HG03103 (cell line): ENCODE measurements at regions not wholly inside any gene's neighbourhood (a gene's known extent, or its start where the extent isn't known, plus 50 kb on each side); places are given as distances from the start of the nearest gene placed in this dataset.

Experiments used
- ATAC-seq: cut with Tn5 transposase; IDR thresholded peaks from one replicate; pipeline ENCODE4 v1.9.1; 2021; ENCODE audit warnings: low read depth; ENCODE audit not compliant: unreplicated experiment

DNA sequence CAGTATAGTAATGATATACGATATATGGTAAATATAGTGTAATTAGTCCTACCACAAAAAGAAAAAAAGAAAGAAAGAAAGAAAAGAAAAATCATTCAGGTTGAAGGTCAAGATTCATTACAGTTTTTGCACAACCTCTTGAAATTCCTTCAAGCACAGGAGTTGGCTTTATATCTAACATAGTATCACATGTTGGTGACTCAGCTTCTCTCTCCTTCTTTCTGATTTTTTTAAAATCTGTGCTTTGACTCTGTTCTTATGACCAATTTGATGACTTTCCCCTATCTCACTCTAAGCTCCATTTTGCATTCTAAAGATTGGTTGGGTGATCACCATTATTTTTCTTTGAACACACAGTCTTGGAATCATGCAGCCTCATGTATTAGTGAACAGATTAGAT lies 148.2 kb upstream of the COL11A1 start:
- ATAC-seq: no peak

DNA sequence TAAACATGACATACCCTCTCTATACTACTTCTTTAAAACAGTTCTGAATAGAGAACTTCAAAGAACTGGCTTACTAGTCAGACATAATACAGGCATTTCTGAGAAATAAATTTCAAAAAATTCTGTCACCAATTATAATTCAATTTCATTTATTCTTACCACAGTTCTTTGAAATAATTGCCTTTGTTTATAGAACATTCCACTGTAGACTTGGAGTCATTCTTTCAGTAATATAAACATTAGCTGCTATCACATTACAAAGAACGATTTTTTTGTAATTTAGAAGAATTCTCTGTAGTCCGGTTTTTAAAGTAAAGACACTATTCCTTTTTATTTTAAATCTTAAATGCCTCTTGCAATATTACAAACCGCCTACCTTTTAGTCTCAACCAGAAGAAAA lies 146.4 kb upstream of the COL11A1 start:
- no peak for ATAC-seq

DNA sequence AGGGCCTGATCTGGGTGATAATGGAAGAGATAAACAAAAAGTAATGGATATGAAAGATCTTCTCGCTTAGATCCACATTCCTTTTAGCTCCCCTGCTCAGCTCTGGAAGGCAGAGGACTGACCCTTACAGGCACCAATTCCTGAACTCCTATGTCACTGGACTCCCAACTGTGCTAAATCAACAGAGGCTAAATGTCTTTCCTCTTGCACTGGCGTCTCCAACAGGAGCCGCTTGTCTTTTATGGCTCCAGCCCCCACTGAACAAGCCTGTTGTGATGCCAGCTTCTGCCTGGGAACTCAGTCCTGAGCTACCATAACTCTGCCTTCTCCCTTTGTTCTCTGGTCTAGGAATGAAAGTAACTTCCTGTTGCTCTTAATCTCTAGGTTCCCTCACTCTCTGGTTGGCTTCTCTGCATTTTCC lies 142.1 kb upstream of the COL11A1 start:
- no peak for ATAC-seq

GRCh38 chr1:103248417-103249102 lies 140.2 kb upstream of the COL11A1 start:
- no peak for ATAC-seq

DNA sequence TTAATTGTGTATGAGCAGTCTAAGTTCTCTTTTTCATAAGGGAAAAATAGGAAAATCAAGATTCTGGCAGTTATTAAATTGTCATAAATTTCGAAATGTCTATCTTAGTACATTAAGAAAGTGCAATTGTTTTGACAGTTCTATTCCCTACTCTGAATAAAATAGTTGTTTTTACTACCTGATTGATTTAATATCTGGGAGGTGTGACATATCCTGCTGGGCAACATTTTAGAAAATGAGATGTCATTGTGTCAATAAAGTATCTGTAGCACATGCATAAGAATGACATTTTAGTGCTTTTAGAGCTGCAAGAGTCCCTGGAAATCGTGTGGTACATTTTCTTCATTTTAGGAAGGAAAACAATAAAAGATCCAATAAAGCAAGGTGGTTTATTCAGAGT lies 139.2 kb upstream of the COL11A1 start:
- no peak for ATAC-seq

DNA sequence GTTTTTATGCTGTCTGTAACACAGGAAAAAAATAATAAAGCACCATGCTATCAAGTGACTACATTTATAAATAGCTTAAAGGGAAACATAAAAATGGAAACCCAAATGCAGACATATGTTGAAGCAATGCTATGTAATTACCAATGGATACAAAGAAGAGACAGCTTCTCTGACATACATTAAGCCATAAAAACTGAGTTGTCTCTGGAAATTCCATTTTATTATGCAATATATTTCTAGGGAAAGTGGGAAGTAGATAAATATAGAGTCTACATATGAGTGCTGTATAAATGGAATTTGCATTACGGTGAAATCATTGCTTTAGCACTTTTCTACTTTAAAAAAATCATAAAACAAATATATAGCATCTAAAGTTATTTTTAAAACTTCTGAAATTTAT lies 135.2 kb upstream of the COL11A1 start:
- no peak for ATAC-seq

DNA sequence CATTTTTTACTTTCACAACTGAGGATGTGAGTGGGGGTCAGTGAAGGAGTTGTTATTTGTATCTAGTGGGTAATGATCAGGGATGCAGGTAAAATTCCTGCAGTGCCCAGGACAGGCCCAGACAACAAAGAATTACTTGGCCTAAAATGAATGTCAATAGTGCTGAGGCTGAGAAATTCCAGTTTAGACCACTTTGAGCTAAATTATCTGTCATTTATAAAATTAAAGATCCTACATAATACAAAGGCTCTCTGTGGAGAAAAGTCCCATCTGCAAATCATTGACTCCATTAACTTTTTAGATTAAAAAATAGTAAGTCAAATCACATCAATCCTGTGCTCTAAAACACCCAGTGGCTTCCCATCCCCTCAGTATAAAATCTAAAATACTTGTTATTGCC lies 130.7 kb upstream of the COL11A1 start:
- ATAC-seq: no peak

- no peak for ATAC-seq
Observed at GRCh38 chr1:103230061-103230460, 121.7 kb upstream of the COL11A1 start.

- ATAC-seq: no peak
Observed at GRCh38 chr1:103220631-103221041, 112.3 kb upstream of the COL11A1 start.

DNA sequence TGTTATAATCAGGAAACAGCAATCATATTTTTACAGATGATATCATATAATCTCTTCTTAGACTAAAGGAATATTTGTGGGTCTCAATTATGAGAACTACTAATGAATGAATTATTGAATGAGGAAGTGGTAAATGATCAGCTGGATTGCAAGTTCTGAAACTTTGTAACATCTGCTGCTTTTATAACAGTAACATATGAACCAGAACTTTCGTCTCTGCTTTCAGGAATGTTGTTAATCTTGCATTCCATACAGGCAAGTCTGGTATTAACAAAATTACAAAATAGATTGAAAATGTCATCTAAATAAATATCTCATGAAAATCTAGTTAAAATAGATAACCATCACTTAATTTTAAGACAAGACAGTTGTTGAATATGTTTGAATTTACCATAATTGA lies 110.5 kb upstream of the COL11A1 start:
- no peak for ATAC-seq

- no peak for ATAC-seq
Observed at GRCh38 chr1:103218369-103218768, 110.0 kb upstream of the COL11A1 start.

DNA sequence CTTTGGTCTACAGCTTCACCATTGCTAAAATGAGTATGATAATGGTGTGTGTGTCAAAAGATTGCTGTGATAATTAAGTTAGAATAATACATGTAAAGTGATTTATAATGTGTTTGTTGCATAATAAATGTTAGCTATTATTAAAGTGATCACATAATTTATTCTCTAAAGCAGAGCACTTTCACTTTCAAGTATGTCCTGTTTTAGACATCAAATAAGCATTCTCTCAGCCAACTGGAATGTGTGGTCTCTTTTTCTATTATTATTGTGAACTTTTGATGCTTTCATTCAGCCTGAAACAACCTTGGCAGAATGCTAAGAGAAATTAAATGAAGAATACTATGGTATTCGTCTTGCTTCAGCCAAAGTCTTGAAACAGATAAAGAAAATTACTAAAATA lies 102.8 kb upstream of the COL11A1 start:
- ATAC-seq: no peak

- no peak for ATAC-seq
Observed at GRCh38 chr1:103208844-103209243, 100.5 kb upstream of the COL11A1 start.

DNA sequence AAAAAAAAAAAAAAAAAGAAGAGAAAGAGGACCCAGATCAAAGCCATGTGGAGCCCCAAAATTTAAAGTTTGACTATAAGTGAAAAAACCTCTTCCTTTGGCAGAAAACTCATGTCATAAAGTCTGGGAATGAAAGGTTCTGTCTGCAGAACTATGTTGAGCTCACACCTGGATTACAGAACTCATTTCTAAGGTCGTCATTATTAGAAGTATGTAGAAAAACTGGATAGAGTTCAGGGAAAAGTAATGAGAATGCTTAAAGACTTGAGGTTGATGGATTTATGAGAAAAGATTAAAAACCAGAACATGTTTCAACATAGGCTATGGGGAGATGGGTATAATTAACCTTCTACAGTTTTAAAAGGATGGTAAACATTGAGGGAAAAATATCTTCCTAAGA lies 90.7 kb upstream of the COL11A1 start:
- ATAC-seq: no peak

DNA sequence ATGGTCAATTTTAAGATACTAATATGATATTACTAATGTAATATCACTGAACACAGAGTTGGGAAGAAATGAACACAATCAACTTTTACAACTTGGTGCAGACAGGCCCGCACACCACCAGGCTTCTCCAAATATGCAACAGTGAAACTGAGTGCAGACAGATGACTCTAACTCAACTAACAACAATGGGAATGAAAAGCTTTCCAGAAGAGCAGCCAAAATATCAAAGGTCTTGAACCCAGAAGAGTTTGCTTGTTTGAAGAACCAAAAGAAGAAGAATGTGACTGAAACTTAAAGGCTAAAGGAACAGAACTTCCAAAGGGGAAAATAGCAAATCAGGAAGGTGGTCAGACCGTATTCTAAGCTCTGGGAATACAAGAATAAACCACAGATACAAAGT lies 89.8 kb upstream of the COL11A1 start:
- no peak for ATAC-seq

- ATAC-seq: no peak
Observed at GRCh38 chr1:103197216-103197615, 88.9 kb upstream of the COL11A1 start.

DNA sequence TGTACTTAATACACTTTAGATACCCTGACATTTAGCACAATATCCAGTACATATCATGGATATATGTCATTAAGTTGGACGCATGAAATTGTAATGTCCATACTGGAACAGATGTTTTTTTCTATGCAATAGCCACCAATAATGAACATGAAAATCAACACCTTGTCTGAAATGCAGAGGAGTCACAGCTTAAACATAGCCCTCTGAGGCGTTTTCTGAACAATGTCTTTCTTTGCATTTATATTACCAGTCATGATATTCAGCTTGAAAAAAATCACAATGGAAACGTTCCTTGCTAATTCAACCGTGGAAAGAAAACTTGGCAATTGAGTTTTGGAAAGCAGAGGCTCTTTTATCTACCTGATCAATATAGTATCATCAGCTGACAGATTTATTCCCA lies 86.7 kb upstream of the COL11A1 start:
- no peak for ATAC-seq

GRCh38 chr1:103194060-103194459 lies 85.7 kb upstream of the COL11A1 start:
- no peak for ATAC-seq

GRCh38 chr1:103191327-103191726 lies 83.0 kb upstream of the COL11A1 start:
- no peak for ATAC-seq

- no peak for ATAC-seq
Observed at GRCh38 chr1:103190766-103191165, 82.4 kb upstream of the COL11A1 start.

- no peak for ATAC-seq
Observed at GRCh38 chr1:103187673-103188072, 79.4 kb upstream of the COL11A1 start.

DNA sequence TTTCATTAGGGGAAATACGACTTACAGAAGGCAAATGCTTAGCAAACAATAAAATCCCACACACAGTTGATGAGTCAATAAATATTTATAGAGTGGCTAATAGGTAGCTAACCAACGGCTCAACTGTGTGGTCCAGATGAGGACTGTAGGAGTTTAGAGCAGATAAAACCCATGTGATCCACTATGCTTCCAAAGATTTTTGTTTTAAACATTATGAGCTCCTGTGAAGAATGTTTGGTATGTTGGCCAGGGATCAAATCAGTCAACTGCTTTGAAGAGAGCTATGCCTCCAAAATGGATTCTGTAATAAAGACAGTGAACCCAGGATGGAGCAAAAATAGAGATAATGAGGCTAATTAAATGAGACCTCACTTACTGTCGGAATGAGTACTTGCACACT lies 72.3 kb upstream of the COL11A1 start:
- no peak for ATAC-seq
